Progenitor cell of endocrine pancreas (in vitro differentiated cells): ENCODE measurements at regions not wholly inside any gene's neighbourhood (a gene's known extent, or its start where the extent isn't known, plus 50 kb on each side); places are given as distances from the start of the nearest gene placed in this dataset.
A peak's percentile ranks its signal among the peaks of the same experiment; 100 is the strongest.

Source experiments
- DNase-seq: peaks from one replicate; pipeline ENCODE4 v3.0.0; 2021; ENCODE audit warnings: low spot score; ENCODE audit not compliant: unreplicated experiment
- H3K27ac Mint-ChIP-seq: 2 replicates; pipeline ENCODE4 v1.8.0; 2021; ENCODE audit warnings: mild to moderate bottlenecking, moderate library complexity, mixed read lengths
- H3K27me3 Mint-ChIP-seq: 2 replicates; pipeline ENCODE4 v1.8.0; 2021; ENCODE audit warnings: mixed read lengths
- H3K36me3 Mint-ChIP-seq: 2 replicates; pipeline ENCODE4 v1.8.0; 2022; ENCODE audit warnings: mixed read lengths; ENCODE audit not compliant: insufficient read depth
- H3K4me1 Mint-ChIP-seq: 2 replicates; pipeline ENCODE4 v1.8.0; 2021; ENCODE audit warnings: low read depth, mixed read lengths
- H3K4me3 Mint-ChIP-seq: 2 replicates; pipeline ENCODE4 v1.8.0; 2021; ENCODE audit warnings: low read depth, mild to moderate bottlenecking, moderate library complexity, mixed read lengths
- H3K9me3 Mint-ChIP-seq: 2 replicates; pipeline ENCODE4 v1.8.0; 2021; ENCODE audit warnings: low read depth, mixed read lengths
- CTCF ChIP-seq: fragments of 200-600 bp; sonication (generic); IDR thresholded peaks from one replicate; pipeline ENCODE4 v1.5.0; 2021; ENCODE audit warnings: antibody characterized with exemption, mild to moderate bottlenecking; ENCODE audit not compliant: unreplicated experiment

- Mint-ChIP-seq H3K27me3 (peaks cover 11% of the 10 kb centered on the region), H3K4me3 (no peak overlapping the region), H3K4me1 (peaks cover 19% of the 10 kb centered on the region), H3K27ac (no peak overlapping the region), H3K9me3 (peaks cover under 1% of the 10 kb centered on the region), H3K36me3 (no peaks in the 10 kb centered on the region)
- TF ChIP-seq CTCF, result no peak
- DNase-seq, result no peak
Observed at GRCh38 chr9:87286506-87286905, 211.2 kb upstream of the DAPK1 start.

GRCh38 chr9:87290241-87291052 is 207.2 kb upstream of the DAPK1 start:
- no peaks in the 10 kb centered on the region for H3K36me3 Mint-ChIP-seq
- peak; percentile 33 for TF ChIP-seq CTCF
- H3K4me1 Mint-ChIP-seq, result peaks cover 1% of the 10 kb centered on the region
- peaks cover 9% of the 10 kb centered on the region for H3K9me3 Mint-ChIP-seq
- H3K27me3 Mint-ChIP-seq, result peaks cover 7% of the 10 kb centered on the region
- DNase-seq, result no peak
- no peak overlapping the region for H3K4me3 Mint-ChIP-seq
- no peak overlapping the region for H3K27ac Mint-ChIP-seq

DNA sequence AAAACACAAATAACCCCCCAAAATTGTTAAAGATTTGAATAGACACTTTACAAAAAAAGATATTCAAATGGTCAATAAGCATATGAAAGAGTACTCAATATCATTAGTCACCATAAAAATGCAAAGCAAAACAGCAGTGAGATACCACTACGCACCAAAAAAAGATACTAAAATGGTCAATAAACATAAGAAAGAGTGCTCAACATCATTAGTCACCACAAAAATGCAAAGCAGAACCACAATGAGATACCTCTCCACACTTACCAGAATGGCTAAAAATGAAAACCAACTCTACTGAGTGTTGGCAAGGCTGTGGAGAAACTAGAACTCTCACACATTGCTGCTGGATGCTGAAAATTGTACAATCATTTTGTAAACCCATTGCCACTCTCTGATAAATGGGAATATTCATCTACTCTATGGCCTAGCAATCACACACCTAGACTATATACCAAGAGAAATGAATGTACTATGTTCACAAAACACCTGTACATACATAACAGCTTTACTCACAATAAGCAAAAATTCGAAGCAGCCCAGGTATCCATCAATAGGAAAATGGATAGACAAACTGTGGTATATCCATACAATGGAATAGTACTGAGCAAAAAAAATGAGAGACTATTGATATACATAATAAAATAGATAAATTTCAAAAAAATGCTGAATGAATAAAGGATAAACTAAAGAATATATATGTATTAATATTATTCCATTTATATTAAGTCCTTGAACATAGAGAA is 205.0 kb upstream of the DAPK1 start:
- no peak for DNase-seq
- Mint-ChIP-seq H3K4me3 (no peak overlapping the region), H3K36me3 (no peaks in the 10 kb centered on the region), H3K9me3 (peaks cover 9% of the 10 kb centered on the region), H3K4me1 (no peaks in the 10 kb centered on the region), H3K27me3 (peaks cover 14% of the 10 kb centered on the region), H3K27ac (no peak overlapping the region)
- no peak for TF ChIP-seq CTCF

DNA sequence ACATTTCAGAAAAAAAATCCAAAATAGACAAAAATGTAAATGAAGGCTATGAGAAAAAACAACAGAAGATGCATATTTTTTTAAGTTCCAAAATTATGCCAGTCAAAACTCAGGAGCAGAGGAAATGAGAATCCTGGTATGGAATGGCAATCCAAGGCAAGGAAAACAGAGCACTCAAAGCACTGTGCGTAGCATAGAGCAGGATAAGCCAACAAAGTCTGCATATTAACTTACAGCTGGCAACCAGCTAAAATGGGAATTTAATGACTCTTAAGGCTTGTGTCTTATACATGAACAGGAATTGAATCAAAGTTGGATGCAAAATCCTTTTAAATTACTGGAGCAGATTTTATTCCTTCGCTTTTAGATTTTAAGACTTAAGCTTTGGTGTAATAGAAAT is 203.5 kb upstream of the DAPK1 start:
- Mint-ChIP-seq H3K36me3 (no peaks in the 10 kb centered on the region), H3K27me3 (peaks cover 18% of the 10 kb centered on the region), H3K27ac (no peak overlapping the region), H3K4me1 (no peaks in the 10 kb centered on the region), H3K4me3 (no peak overlapping the region), H3K9me3 (peaks cover 9% of the 10 kb centered on the region)
- DNase-seq, result no peak
- TF ChIP-seq CTCF, result no peak

DNA sequence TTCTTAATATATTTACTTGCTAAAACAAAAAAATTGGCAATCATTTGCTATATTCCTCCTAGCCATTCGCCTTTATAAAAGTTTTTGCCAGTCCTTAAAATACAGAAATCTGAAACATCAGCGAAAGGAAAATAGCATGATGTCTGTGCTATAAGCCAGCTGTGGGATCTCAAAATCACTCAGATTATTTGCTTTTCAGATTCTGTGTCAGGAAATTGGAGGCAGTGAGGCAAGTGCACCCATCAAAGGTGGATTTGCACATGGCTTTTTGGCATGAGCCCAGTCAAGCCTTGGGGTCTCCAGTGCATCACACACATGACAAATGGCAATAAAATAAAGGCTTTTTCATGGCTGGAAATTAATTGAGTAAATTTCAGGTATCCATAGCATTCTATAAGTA is 196.8 kb upstream of the DAPK1 start:
- Mint-ChIP-seq H3K4me3 (no peak overlapping the region), H3K4me1 (no peaks in the 10 kb centered on the region), H3K27me3 (peaks cover 47% of the 10 kb centered on the region), H3K9me3 (no peaks in the 10 kb centered on the region), H3K27ac (no peak overlapping the region), H3K36me3 (no peaks in the 10 kb centered on the region)
- TF ChIP-seq CTCF, result no peak
- DNase-seq, result no peak
